GM18502 (cell line): ENCODE measurements at regions not wholly inside any gene's neighbourhood (a gene's known extent, or its start where the extent isn't known, plus 50 kb on each side); places are given as distances from the start of the nearest gene placed in this dataset.
A peak's percentile ranks its signal among the peaks of the same experiment; 100 is the strongest.

Experiments
- ATAC-seq: cut with Tn5 transposase; IDR thresholded peaks from one replicate; pipeline ENCODE4 v1.9.1; 2021; ENCODE audit warnings: mild to moderate bottlenecking; ENCODE audit not compliant: unreplicated experiment, poor library complexity

DNA sequence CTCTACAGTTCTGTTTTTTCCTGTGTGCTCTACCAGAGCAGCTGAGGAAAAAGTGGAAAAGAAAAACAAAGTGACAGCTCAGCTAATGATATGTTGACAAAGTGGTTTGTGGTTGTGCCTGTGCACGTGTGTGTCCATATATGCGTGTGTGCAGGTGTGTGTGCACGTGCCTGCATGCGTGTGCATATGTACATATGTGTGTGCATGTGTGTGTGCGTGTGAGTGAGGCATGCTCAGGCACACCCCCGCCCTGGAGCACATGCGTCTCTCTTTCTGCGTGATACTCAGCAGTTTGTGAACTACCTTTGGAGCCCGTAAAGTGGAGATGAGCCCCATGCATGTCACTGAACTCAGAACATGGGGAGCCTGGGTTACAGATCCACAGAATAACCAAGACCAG, 84.5 kb upstream of the GPR26 start:
- no peak for ATAC-seq

DNA sequence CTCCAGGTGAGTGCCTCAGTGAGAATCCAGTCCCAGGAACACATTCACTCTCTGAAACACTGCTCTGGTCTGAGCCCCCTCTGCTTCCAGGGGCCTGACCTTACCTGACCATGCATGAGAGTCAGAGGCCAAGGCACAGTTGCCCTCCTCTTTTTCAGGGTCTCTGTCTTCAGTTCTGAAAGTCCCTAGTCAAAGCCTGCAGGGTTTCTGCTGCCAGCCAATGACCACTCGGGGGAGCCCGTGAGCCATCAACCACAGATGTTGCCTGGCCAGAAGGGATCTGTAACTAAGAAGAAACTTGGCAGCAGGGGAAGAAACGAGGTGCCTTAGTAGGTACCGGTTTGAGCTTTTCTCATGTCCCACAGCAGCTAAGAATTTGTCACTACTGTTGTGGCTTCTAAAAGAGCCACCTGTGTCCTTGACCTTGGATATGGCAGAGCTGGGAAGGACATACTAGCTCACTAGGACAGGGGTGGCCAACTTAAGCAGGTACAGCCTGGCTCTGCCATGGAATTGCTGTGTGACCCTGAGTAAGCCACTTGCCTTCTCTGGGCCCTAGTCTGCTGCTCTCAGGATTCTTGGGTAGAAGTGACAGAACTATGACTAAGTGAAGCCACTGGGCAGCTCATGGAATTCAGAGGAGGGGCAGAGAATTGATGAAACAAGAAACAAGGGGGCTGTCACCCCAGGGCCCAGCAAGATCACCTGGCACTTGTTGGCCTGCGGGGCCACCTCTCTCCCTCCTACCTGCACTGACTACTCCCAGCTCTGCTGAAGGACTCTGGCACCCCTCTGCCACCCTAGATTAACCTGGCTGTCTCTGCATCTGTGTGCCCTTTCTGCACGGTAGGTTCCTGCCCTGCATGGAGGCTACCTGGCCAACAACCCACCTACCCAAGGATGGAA, 83.8 kb upstream of the GPR26 start:
- peak; percentile 63 for ATAC-seq

DNA sequence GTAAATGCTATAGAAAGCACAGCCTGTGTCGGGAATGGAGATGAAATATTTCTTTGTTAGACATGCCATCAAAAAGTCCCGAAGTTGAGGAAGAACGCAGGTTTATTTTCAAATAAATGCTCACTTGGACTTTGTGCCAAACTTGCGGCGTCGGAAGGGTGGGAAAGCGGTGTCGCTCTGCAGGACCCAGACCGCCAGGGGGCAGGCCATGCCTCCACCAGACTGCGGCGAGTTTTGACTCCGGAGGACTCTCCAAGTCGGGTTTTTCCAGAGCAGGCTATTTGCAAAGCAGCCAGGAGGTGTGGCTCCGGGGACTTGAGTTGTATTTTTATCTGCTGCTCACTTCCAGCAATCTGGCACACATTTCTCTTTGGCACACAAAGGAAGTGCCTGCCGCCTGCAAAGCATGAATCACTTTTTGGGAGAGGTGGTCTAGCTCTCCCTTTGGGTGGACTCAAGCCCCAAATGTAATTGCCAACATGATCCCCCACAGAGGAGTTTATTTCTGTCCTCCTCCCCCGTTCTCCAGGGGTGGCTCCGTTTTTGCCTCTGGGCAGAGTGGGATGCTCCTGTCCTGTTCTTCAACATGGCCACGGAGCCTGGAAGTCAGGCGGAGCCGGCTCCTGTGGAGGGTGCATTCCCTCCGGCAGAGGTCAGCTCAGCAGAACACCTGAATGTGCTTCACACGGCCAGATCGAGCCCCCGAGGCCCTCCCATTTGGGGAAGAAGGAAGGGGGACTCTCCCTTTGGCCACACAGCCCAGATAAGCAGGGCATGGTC, 82.3 kb upstream of the GPR26 start:
- ATAC-seq, result no peak

DNA sequence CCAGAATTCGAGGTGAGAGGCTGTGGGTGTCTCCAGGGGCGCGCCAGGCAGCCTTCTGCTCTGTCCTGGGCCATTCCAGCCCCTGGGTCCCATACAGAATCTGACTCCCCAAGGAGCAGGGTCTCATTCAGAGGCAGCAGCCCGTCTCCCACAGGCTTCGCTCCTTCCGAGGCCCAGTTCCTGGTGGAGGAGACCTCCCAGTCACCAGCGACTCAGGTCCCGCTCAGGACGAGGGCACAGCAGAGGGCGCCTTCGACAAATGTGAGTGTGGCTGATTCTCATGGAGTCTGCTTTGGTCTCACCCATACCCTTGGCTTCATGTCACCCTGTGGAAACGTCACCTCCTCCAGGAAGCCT, 81.8 kb upstream of the GPR26 start:
- no peak for ATAC-seq

DNA sequence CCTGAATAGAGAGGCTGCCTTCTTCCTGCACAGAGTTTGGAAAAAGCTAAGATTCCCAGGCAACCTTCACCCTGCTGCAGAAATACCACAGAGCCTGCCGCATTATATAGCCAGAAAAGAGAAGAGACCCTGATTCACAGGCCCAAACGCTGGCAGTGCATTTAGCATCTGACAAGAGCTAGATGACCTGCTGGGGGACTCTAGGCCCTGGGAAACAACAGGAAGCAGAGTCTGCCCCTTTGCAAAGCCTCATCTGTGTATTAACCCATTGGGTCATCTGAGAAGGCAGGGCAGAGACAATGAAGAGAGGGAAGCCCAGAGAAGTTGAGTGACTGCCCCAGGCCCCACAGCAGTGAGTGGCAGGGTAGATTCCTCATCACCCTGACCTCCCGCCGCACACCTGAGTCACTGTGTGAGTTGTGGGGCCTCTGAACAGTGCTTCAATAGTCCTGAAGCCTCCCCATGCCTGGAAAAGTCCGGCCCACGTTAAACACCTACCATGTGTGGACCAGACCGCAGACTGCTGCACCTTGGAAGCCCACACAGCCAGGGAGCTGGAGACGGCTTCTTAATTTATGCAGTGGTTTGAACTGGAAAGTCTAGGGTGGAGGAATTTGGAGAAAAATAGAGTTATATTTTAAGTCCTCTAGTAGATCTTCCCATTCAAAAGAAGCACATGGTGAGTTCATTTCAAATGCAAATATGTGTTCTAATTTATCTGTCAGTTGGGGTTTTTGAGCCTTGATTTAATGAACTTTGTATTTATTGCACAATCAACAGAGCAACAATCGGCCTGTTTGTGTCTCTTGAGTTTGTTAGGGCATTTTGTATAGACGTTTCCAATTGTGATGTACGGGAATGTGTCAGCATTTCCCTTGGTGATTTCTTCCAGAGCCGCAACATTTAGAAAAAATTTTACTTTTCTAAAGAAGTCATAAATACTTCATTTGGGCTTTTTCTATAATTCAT, 80.4 kb upstream of the GPR26 start:
- no peak for ATAC-seq

DNA sequence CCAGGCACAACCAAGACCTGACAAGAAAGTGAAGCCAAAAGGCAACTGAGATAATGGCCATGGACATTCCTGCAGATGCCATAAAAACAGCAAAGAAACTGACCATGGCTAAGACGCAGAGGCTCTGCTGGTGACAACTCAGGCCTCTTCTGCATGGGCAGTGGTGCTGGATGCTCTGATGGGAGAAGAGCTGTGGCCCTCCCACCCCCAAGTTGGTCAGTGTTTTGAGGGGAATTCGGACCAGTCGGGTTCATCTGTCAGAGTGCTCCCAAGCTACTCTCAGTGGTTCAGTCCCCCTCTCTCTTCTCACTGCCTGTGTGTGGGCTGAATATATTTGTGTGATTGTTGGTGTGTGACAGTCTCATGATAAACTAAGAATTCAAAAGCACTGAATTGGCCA, 79.0 kb upstream of the GPR26 start:
- ATAC-seq, result no peak

DNA sequence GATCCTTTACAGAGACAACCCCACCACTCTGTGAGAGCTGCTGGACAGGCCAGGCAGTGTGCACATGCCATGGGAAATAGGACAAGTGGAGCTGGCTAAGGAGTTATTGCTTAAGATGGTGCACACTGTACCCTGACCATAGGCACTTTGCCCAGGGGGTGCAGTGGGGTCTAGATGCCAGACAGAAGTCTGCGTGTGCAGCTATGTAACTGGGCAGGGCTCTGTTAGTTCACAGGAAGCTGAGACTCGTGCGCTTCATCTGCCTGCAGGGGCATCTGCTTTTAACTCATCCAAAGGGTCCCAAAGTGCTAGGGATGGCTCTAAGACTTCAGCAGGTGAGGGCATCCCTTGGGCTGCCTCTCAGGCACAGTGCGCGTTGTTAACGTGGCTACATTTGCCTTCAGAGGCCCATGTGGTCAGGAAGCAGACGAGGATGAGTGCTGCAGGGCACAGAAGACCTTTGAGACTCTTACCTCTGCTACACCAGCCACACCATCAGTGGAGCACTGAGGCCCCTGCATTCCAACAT, 77.7 kb upstream of the GPR26 start:
- ATAC-seq, result no peak

DNA sequence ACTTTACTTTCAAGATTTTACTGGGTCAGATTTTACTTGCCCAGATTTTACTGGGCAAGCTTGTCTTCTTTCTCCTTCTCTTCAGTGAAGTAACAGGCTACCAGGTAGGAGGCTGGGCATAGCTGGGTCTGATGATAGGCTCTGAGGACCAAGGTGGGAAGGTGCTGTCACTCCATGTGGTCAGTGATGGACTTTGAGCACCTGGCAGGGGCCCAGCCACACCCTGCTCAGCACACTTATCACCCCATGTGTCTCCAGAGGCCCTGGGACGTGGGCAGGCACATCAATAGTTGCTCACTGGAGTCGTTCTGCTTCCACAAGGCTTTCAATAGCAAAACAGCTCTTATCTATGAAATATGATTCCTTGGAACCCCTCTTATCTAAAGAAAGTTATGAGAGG, 70.5 kb upstream of the GPR26 start:
- no peak for ATAC-seq

DNA sequence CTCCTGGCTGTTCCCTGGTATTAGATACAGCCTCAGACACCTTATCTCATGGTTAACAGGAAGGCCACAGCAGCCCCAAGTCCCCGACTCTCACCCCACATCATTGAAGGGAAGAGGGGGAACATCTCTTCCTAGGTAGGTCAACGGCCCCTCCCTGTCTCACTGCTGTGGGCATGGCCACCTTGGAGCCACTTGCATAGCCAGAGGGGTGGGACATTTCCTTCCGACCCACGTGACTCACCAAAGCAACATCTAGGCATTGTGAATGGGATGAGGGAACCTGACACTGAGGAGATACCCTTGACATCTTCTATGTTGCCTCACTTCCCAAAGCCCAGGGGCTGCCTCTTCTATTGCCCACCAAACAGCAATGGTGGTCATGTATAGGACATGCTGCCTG, 68.5 kb upstream of the GPR26 start:
- ATAC-seq, result no peak

DNA sequence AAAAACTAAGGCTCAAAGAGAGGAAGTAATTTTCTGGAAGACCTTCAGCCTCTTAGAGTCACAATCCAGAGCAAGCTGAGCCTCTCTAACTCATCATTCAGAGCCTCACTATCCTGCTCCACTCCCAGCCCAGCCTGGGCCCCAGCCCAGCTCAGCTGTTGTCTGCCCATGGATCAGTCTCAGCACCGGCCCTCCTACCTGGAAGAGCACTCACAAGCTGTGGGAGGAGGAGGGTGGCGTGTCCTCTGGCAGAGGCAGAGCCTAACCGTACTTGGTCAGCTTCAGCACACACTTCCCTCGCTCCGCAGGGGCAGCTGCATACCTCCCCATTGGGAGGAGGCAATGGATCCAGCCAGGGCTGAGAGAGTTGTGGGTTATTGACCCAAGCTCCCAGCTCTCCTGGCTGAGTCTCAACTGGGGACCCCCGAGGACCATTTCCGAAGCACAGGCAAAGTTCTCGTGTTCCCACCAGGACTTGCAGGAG, 66.7 kb upstream of the GPR26 start:
- no peak for ATAC-seq

DNA sequence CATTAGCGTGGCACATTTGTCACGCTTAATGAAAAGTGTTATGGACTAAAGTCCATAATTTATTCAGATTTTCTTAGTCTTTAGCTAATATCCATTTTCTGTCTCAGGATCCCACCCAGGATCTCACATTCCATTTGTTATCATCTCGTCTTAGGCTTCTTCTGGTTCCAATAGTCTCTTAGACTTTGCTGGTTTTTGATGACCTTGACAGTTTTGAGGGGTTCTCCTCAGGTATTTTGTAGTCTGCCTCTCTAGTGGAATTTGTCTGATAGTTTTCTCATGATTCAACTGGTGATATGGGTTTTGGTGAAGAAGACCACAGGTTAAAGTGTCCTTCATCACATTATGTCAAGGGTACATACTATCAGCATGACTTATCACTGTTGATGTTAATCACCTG, 66.0 kb upstream of the GPR26 start:
- no peak for ATAC-seq

DNA sequence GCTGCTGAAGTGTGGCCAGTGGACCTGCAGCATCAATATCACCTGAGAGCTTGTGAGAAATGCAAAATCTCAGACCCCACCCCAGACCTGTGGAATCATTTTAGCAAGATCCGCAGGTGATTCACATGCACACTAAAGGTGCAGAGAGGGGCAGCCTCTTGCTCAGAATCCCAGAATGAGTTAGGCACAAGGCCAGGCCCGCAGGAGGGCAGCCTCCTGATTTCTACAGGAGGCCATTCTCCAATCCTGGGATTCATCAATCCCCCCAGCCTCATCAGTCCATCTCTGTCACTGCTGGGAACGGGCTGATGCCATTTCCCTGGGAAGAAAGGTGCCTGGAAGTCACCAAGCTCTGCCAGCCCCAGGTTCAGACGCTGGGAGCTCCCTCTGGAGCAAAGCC, 63.0 kb upstream of the GPR26 start:
- ATAC-seq, result no peak

DNA sequence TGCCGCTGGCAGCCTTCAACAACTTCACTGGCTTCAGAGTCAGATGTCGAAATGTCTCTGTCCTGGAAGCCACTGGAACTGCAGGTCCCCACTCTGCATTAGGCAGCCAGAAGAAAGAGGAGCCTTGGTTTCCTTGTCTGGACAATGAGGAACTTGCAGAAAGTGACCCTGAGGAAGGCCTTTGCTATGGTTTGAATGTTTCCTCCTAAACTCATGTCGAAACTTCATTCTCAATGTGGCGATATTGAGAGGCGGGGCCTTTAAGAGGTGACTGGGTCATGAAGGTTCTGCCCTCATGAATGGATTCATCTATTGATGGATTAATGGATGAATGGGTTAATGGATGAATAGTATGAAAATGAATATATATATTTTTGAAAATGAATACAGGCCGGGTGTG, 61.6 kb upstream of the GPR26 start:
- no peak for ATAC-seq

DNA sequence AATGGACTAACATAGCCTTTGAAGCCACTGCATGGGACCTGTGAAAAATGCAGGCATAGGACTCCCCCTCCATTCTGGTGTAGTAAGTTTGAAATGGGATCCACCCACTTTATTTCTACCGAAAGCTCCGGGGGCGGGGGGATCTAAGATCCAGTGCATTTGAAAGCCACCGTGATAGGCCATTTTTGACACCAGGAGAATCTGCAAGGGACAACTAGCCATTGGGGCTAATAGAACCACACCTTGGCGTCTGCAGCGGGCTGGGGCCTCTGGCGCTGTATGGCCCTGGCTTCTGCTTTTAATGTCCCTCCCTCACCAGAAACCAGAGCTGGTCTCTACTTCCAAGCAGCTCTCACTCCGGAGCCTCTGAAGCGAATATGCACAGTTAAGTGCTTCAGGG, 60.1 kb upstream of the GPR26 start:
- no peak for ATAC-seq

DNA sequence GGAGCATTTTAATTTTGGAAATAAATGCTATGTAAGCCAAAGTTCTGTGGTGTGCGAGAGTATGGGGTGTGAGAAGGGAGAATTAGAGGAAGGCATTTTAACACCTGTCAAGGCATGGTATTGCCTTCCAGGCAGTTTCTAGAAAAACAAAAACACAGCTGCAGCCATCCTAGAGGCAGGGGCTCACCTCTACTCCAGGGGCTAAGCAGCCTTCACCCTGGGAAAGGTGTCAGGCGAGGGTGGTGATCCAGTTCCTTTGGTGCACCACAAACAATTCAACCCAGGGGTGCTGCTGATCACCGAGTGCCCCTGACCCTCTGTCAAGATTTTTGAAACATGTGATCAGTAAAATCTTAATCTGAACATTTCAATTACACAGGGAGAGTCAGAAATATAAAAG, 59.2 kb upstream of the GPR26 start:
- no peak for ATAC-seq

DNA sequence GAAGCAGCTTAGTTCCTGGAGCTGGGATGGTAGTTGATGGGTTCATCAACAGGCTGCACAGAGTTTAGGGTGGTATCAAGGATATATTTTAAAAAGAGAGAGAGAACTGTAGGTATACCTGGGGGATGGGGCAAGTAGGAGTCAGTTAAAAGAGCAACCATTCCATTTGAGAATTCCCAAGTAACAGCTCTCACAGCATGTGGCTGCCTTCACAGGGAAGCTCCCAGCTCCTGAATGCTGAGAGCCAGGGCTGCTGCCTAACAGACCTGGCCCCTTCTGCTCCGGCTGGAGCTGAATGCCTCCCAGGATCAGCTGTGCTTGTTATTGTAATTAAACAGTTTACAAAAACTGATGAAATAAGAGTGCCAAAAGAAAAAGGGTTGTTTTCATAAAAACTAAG, 58.8 kb upstream of the GPR26 start:
- no peak for ATAC-seq

DNA sequence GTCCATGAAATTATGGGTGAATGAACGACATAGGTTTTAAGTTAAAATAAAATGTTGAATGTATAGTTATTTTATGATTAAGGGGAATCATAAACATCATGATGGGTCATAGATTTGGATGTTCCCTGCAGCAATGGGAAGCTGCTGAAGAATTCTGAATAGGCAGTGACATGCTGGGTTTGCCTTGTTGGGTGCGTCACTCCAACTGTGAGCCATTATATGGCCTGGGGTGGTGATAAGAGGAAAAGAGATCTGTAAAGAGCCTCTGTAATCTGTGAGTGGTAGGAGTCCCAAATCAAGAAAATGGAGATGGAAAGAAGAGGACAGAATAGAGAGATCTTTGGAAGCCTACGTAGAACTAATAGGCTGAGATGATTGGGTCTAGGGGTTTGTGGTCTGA, 58.1 kb upstream of the GPR26 start:
- ATAC-seq, result no peak

DNA sequence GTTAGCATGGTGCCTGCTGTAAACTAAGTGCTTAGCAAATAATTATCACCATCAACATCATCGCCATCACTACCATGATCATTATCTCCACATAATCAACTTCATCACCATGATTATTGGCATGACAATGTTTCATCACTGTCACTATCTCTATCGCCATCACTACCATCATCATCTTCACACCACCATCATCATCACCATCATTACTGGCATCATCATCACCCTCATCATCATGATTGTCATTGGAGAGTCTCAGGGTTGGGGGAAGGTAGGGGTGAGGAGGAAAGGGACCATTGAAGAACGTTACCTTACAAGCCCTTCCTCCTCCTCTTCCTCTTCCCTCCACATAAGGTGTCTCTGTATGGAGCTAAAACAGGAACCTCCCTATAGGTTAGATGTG, 54.9 kb upstream of the GPR26 start:
- no peak for ATAC-seq

DNA sequence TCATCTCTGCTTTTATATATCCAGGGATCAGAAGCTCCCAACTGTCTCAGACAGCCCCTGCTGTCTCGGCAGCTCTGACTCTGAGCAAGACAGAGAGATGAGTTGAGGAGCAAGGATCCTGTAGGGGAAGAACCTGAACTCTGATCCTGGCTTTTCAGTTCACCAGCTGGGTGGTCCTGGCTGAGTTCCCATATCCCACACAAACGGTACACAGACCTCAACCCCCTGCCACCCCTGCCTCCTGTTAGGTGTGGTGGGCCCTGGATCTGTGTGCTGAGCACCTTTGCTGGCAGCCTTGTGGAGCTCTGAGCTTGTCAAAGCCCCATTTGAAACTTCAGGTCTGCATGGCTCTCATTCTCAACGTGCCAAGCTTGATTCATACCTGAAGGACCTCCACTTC, 54.3 kb upstream of the GPR26 start:
- ATAC-seq, result no peak

DNA sequence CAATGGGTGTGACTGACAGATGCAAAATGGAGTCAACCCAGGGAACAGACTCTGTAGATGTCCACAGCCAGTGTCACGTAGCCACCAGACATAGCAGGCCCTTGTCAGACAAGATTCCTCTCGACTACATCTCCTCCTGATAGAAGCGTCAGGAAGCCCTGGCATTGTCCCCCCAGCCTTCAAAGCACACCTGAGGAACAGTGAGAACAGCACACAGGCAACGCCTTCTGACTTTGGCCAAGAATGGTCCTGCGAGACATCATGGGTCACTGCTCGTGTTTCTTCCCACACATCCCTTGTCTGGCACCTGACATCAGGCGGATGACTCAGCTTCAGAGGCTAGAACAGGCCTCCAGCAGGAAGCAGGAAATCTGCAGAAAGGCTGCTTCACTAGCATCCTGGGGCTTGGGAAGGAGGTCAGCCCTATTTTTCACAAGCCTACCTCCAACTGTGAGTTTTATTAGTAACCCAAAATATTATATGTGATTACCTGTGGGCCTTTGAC, 52.8 kb upstream of the GPR26 start:
- ATAC-seq, result no peak
